ENCODE measurements at regions not wholly inside any gene's neighbourhood (a gene's known extent, or its start where the extent isn't known, plus 50 kb on each side); places are given as distances from the start of the nearest gene placed in this dataset.

- H3K27me3 ChIP-seq (replicated peaks; ENCODE audit: insufficient read depth, low read length): no peaks in the 10 kb centered on the region
- TF ChIP-seq EZH2phosphoT487 (IDR thresholded peaks at IDR 0.05; ENCODE audit: low read length) (no peak), EZH2 (optimal IDR thresholded peaks at IDR 0.05; ENCODE audit: low read depth, low read length) (no peak)
- TF ChIP-seq, protein P1, sequence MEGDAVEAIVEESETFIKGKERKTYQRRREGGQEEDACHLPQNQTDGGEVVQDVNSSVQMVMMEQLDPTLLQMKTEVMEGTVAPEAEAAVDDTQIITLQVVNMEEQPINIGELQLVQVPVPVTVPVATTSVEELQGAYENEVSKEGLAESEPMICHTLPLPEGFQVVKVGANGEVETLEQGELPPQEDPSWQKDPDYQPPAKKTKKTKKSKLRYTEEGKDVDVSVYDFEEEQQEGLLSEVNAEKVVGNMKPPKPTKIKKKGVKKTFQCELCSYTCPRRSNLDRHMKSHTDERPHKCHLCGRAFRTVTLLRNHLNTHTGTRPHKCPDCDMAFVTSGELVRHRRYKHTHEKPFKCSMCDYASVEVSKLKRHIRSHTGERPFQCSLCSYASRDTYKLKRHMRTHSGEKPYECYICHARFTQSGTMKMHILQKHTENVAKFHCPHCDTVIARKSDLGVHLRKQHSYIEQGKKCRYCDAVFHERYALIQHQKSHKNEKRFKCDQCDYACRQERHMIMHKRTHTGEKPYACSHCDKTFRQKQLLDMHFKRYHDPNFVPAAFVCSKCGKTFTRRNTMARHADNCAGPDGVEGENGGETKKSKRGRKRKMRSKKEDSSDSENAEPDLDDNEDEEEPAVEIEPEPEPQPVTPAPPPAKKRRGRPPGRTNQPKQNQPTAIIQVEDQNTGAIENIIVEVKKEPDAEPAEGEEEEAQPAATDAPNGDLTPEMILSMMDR (IDR thresholded peaks at IDR 0.05; ENCODE audit: low read length): no peak
- no peak overlapping the region for H3K4me3 ChIP-seq (ENCODE audit: low read length)
- H3K4me2 ChIP-seq (ENCODE audit: low read depth, low read length): no peak overlapping the region
- H2AFZ ChIP-seq (ENCODE audit: low read length): no peak overlapping the region
- no peak for DNase-seq
- no peaks in the 10 kb centered on the region for H3K79me2 ChIP-seq (ENCODE audit: low read length)
- H3F3A ChIP-seq (ENCODE audit: insufficient read depth, low read length): no peaks in the 10 kb centered on the region
- H3K4me1 ChIP-seq (ENCODE audit: low read length): no peaks in the 10 kb centered on the region
- H3K9ac ChIP-seq (ENCODE audit: low read length): no peak overlapping the region
- H3K9me3 ChIP-seq (replicated peaks; ENCODE audit: insufficient read depth, low read length): no peaks in the 10 kb centered on the region
- H4K20me1 ChIP-seq (ENCODE audit: insufficient read depth, low read length): no peaks in the 10 kb centered on the region
- H3K27ac ChIP-seq (ENCODE audit: low read length): no peak overlapping the region
- no peaks in the 10 kb centered on the region for H3K36me3 ChIP-seq (replicated peaks; ENCODE audit: insufficient read depth, low read length)
- H3K9me2 ChIP-seq (replicated peaks; ENCODE audit: insufficient read depth, low read length): no peaks in the 10 kb centered on the region
Observed at GRCh38 chr4:116328261-116328860, 757.0 kb downstream of the TRAM1L1 start.

DNA sequence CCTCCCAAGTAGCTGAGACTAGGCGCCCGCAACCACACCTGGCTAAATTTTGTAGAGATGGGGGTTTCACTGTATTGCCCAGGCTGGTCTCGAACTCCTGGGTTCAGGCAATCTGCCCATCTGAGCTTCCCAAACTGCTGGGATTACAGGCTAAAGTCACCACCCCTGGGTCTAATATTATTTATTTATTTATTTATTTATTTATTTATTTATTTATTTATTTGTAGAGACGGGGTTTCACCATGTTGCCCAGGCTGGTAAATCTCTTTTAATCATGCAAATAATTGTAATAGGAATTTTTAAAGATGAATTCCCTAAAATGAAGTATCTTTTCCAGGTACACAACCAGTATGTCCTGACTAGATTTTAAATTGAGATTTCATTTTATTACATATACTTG is 761.8 kb downstream of the TRAM1L1 start:
- Histone ChIP-seq H3K4me3 (ENCODE audit: low read length) (no peak overlapping the region), H4K20me1 (ENCODE audit: insufficient read depth, low read length) (no peaks in the 10 kb centered on the region), H3K9me2 (replicated peaks; ENCODE audit: insufficient read depth, low read length) (no peaks in the 10 kb centered on the region), H3K27me3 (replicated peaks; ENCODE audit: insufficient read depth, low read length) (no peaks in the 10 kb centered on the region), H3K9ac (ENCODE audit: low read length) (no peak overlapping the region), H3K9me3 (replicated peaks; ENCODE audit: insufficient read depth, low read length) (no peaks in the 10 kb centered on the region), H2AFZ (ENCODE audit: low read length) (no peak overlapping the region), H3F3A (ENCODE audit: insufficient read depth, low read length) (no peaks in the 10 kb centered on the region), H3K36me3 (replicated peaks; ENCODE audit: insufficient read depth, low read length) (no peaks in the 10 kb centered on the region), H3K27ac (ENCODE audit: low read length) (no peak overlapping the region), H3K4me1 (ENCODE audit: low read length) (no peaks in the 10 kb centered on the region), H3K79me2 (ENCODE audit: low read length) (no peaks in the 10 kb centered on the region), H3K4me2 (ENCODE audit: low read depth, low read length) (no peak overlapping the region)
- TF ChIP-seq EZH2phosphoT487 (IDR thresholded peaks at IDR 0.05; ENCODE audit: low read length): no peak
- TF ChIP-seq, protein P1 (IDR thresholded peaks at IDR 0.05; ENCODE audit: low read length): no peak
- TF ChIP-seq EZH2 (optimal IDR thresholded peaks at IDR 0.05; ENCODE audit: low read depth, low read length): no peak
- no peak for DNase-seq

DNA sequence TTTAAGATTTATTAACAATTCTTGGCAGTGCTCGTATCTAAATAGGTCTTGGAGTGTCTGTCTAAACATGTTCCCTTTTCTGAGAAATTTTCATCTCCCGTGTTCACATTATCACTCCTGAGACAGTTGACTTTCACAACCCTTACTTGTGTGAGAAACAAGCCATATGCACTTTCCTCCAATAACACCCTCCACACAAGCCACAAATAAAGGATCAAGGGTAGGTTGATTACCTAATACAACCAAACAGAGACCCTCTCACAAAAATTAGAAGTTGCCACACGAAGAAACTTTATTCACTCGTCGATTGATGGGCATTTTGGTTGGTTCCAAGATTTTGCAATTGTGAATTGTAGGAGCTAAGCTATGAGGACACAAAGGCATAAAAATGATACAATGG is 763.9 kb downstream of the TRAM1L1 start:
- Histone ChIP-seq H4K20me1 (ENCODE audit: insufficient read depth, low read length) (no peaks in the 10 kb centered on the region), H2AFZ (ENCODE audit: low read length) (no peak overlapping the region), H3K4me1 (ENCODE audit: low read length) (no peaks in the 10 kb centered on the region), H3K79me2 (ENCODE audit: low read length) (no peaks in the 10 kb centered on the region), H3K9me2 (replicated peaks; ENCODE audit: insufficient read depth, low read length) (no peaks in the 10 kb centered on the region), H3K27ac (ENCODE audit: low read length) (no peak overlapping the region), H3F3A (ENCODE audit: insufficient read depth, low read length) (no peaks in the 10 kb centered on the region), H3K4me2 (ENCODE audit: low read depth, low read length) (no peak overlapping the region), H3K9me3 (replicated peaks; ENCODE audit: insufficient read depth, low read length) (no peaks in the 10 kb centered on the region), H3K36me3 (replicated peaks; ENCODE audit: insufficient read depth, low read length) (no peaks in the 10 kb centered on the region), H3K4me3 (ENCODE audit: low read length) (no peak overlapping the region), H3K27me3 (replicated peaks; ENCODE audit: insufficient read depth, low read length) (no peaks in the 10 kb centered on the region), H3K9ac (ENCODE audit: low read length) (no peak overlapping the region)
- no peak for DNase-seq
- TF ChIP-seq, protein P1 (IDR thresholded peaks at IDR 0.05; ENCODE audit: low read length): no peak
- TF ChIP-seq EZH2 (optimal IDR thresholded peaks at IDR 0.05; ENCODE audit: low read depth, low read length) (no peak), EZH2phosphoT487 (IDR thresholded peaks at IDR 0.05; ENCODE audit: low read length) (no peak)

Data from MM.1S (cell line).